DMS53 treated with DMSO at 0.1 percent for 48 hours (cell line): ENCODE measurements at regions not wholly inside any gene's neighbourhood (a gene's known extent, or its start where the extent isn't known, plus 50 kb on each side); places are given as distances from the start of the nearest gene placed in this dataset.
"Not testable (repeated sequence)": the region's sequence is repeated elsewhere in the genome, so short reads cannot be mapped to it uniquely, and the experiment has no call there.

Experiments
- DNase-seq: peaks from one replicate; lab custom pipeline; 2025; ENCODE audit not compliant: unreplicated experiment; lab: John Stamatoyannopoulos, UW

- DNase-seq, result no peak
These were observed 97.4 kb upstream of the CCDC80 start for GRCh38 chr3:112738366-112738765.

GRCh38 chr3:112736805-112737566 is 96.0 kb upstream of the CCDC80 start:
- no peak for DNase-seq

GRCh38 chr3:112736386-112736785 is 95.4 kb upstream of the CCDC80 start:
- no peak for DNase-seq

- no peak for DNase-seq
These were observed 95.0 kb upstream of the CCDC80 start for GRCh38 chr3:112735926-112736325.

- DNase-seq, result peak; percentile 29
These were observed 93.9 kb upstream of the CCDC80 start for GRCh38 chr3:112734736-112735350.

- no peak for DNase-seq
These were observed 93.2 kb upstream of the CCDC80 start for GRCh38 chr3:112734171-112734570.

- no peak for DNase-seq
These were observed 89.3 kb upstream of the CCDC80 start for GRCh38 chr3:112730210-112730609.

- DNase-seq, result no peak
These were observed 80.3 kb upstream of the CCDC80 start for GRCh38 chr3:112721231-112721630.

GRCh38 chr3:112718967-112719366 is 78.0 kb upstream of the CCDC80 start:
- no peak for DNase-seq

GRCh38 chr3:112718516-112718915 is 77.6 kb upstream of the CCDC80 start:
- no peak for DNase-seq

- DNase-seq, result no peak
These were observed 69.0 kb upstream of the CCDC80 start for GRCh38 chr3:112709911-112710310.

GRCh38 chr3:112699436-112699978 is 58.6 kb upstream of the CCDC80 start:
- DNase-seq, result peak; percentile 4

- DNase-seq, result not testable (repeated sequence)
These were observed 57.5 kb upstream of the CCDC80 start for GRCh38 chr3:112698442-112698841.

- DNase-seq, result not testable (repeated sequence)
These were observed 55.3 kb upstream of the CCDC80 start for GRCh38 chr3:112696244-112696643.

- not testable (repeated sequence) for DNase-seq
These were observed 54.6 kb upstream of the CCDC80 start for GRCh38 chr3:112695377-112696108.

- not testable (repeated sequence) for DNase-seq
These were observed 54.0 kb upstream of the CCDC80 start for GRCh38 chr3:112694906-112695305.

GRCh38 chr3:112693186-112693585 is 52.2 kb upstream of the CCDC80 start:
- DNase-seq, result no peak
